Cerebellar nuclear complex (tissue), 1 donor: ENCODE measurements at regions not wholly inside any gene's neighbourhood (a gene's known extent, or its start where the extent isn't known, plus 50 kb on each side); places are given as distances from the start of the nearest gene placed in this dataset.

Experiments
- DNase-seq, 2 experiments: peaks; one replicate each; lab custom pipeline; 2025; lab: John Stamatoyannopoulos, UW

GRCh38 chr17:77647531-77647930, 311.0 kb upstream of the TNRC6C start:
- DNase-seq = no peak

- no peak for DNase-seq
Observed at GRCh38 chr17:77649717-77650211, 308.7 kb upstream of the TNRC6C start.

- DNase-seq = no peak
Observed at GRCh38 chr17:77651988-77652387, 306.5 kb upstream of the TNRC6C start.

- no peak for DNase-seq
Observed at GRCh38 chr17:77654296-77654695, 304.2 kb upstream of the TNRC6C start.

GRCh38 chr17:77654850-77655249, 303.7 kb upstream of the TNRC6C start:
- DNase-seq = no peak

GRCh38 chr17:77656054-77656453, 302.4 kb upstream of the TNRC6C start:
- no peak for DNase-seq

- DNase-seq = no peak
Observed at GRCh38 chr17:77657839-77658238, 300.7 kb upstream of the TNRC6C start.

GRCh38 chr17:77660524-77660923, 298.0 kb upstream of the TNRC6C start:
- no peak for DNase-seq

- DNase-seq = no peak
Observed at GRCh38 chr17:77662833-77663232, 295.7 kb upstream of the TNRC6C start.

GRCh38 chr17:77664097-77664729, 294.3 kb upstream of the TNRC6C start:
- no peak for DNase-seq

GRCh38 chr17:77665833-77666232, 292.7 kb upstream of the TNRC6C start:
- no peak for DNase-seq

- DNase-seq = no peak
Observed at GRCh38 chr17:77666462-77666861, 292.0 kb upstream of the TNRC6C start.

- no peak for DNase-seq
Observed at GRCh38 chr17:77666881-77667395, 291.6 kb upstream of the TNRC6C start.

- no peak for DNase-seq
Observed at GRCh38 chr17:77667478-77667877, 291.0 kb upstream of the TNRC6C start.

GRCh38 chr17:77668518-77668917, 290.0 kb upstream of the TNRC6C start:
- no peak for DNase-seq

- no peak for DNase-seq
Observed at GRCh38 chr17:77670173-77670572, 288.3 kb upstream of the TNRC6C start.

- no peak for DNase-seq
Observed at GRCh38 chr17:77674358-77674757, 284.1 kb upstream of the TNRC6C start.

GRCh38 chr17:77675411-77675810, 283.1 kb upstream of the TNRC6C start:
- DNase-seq = no peak

- no peak for DNase-seq
Observed at GRCh38 chr17:77675816-77676215, 282.7 kb upstream of the TNRC6C start.

GRCh38 chr17:77676237-77676661, 282.3 kb upstream of the TNRC6C start:
- no peak for DNase-seq

- no peak for DNase-seq
Observed at GRCh38 chr17:77677211-77677610, 281.3 kb upstream of the TNRC6C start.

GRCh38 chr17:77677630-77678029, 280.9 kb upstream of the TNRC6C start:
- no peak for DNase-seq

- no peak for DNase-seq
Observed at GRCh38 chr17:77679589-77679988, 278.9 kb upstream of the TNRC6C start.

- no peak for DNase-seq
Observed at GRCh38 chr17:77681861-77682260, 276.6 kb upstream of the TNRC6C start.
